ENCODE measurements at regions not wholly inside any gene's neighbourhood (a gene's known extent, or its start where the extent isn't known, plus 50 kb on each side); places are given as distances from the start of the nearest gene placed in this dataset.
A peak's percentile ranks its signal among the peaks of the same experiment; 100 is the strongest.

GRCh38 chr2:172229125-172229524, 126.4 kb upstream of the DLX2 start:
- DNase-seq: no peak
- Histone ChIP-seq H3K36me3 (ENCODE audit: control insufficient read depth in 1 of 2, insufficient read depth in 2 of 2, low read length in 2 of 2) (no peaks in the 10 kb centered on the region), H3K79me1 (ENCODE audit: low read length) (no peaks in the 10 kb centered on the region), H3K4me2 (ENCODE audit: low read length) (no peak overlapping the region), H2BK5ac (ENCODE audit: low read depth, low read length, poor library complexity) (no peak overlapping the region), H3K79me2 (ENCODE audit: control insufficient read depth, insufficient read depth, low read length, poor library complexity) (no peaks in the 10 kb centered on the region), H3K14ac (ENCODE audit: low read length) (no peak overlapping the region), H2AK5ac (ENCODE audit: low read length) (no peak overlapping the region), H3K23ac (ENCODE audit: low read length) (no peak overlapping the region), H3K9ac (ENCODE audit: low read length) (no peak overlapping the region), H2BK12ac (ENCODE audit: low read length) (no peak overlapping the region), H3K4ac (ENCODE audit: low read depth, low read length) (no peak overlapping the region), H3K27ac (ENCODE audit: low read depth, low read length) (no peak overlapping the region), H3K18ac (ENCODE audit: low read length) (no peak overlapping the region), H3K27me3 (ENCODE audit: insufficient read depth, low read length) (no peaks in the 10 kb centered on the region), H3K9me3 (ENCODE audit: insufficient read depth, low read depth, low read length) (no peaks in the 10 kb centered on the region), H2BK120ac (ENCODE audit: insufficient read depth, low read length, poor library complexity) (no peak overlapping the region), H4K8ac (ENCODE audit: low read depth, low read length) (no peak overlapping the region), H4K12ac (ENCODE audit: low read depth, low read length) (no peak overlapping the region), H2AFZ (ENCODE audit: insufficient read depth, low read length, poor library complexity) (no peak overlapping the region), H3K4me1 (ENCODE audit: control insufficient read depth in 1 of 2, insufficient read depth in 2 of 2, low read length in 2 of 2) (peaks cover 13 to 14% of the 10 kb centered on the region in 2 experiments), H3K4me3 (ENCODE audit: low read depth, low read length) (no peak overlapping the region), H4K91ac (ENCODE audit: low read depth, low read length) (no peak overlapping the region)
- WGBS (ENCODE audit: extremely low coverage, insufficient coverage, insufficient read length): no CpG with 5 or more reads among the region's 4 CpGs

DNA sequence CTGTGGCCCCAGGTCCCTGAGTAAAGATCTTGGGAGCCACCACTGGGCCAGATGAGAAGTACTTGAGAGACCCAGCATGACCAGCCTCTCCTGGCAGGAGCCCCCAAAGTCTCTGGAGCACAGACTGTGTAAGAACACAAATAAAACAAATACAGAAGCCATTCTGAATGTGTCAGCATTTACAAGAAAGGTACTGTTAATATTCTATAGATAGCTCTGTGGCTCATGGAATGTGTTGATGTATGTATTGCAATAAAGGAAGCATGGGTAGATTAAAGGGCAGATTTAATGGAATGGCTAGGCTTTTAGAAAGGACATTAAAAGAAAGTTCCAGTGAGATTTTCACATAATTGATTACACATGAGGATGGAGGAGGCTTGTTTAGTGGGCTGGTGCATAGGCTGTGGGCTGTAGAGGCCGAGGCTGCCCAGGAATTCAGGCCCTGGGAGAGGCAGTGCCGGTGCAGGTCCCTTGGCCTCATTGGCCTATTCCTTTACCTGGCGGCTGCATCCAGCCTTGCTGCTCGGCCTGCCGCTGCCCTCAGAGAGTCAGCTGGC, 127.7 kb upstream of the DLX2 start:
- no peak overlapping the region for H3K18ac ChIP-seq (ENCODE audit: low read length)
- H3K14ac ChIP-seq (ENCODE audit: low read length): peak overlapping the region; percentile 11
- H3K36me3 ChIP-seq (ENCODE audit: control insufficient read depth in 1 of 2, insufficient read depth in 2 of 2, low read length in 2 of 2): no peaks in the 10 kb centered on the region
- no peak overlapping the region for H2BK120ac ChIP-seq (ENCODE audit: insufficient read depth, low read length, poor library complexity)
- no peak overlapping the region for H3K4me3 ChIP-seq (ENCODE audit: low read depth, low read length)
- H3K4ac ChIP-seq (ENCODE audit: low read depth, low read length): no peak overlapping the region
- no peak overlapping the region for H2BK5ac ChIP-seq (ENCODE audit: low read depth, low read length, poor library complexity)
- H2AK5ac ChIP-seq (ENCODE audit: low read length): peak overlapping the region; percentile 47
- H3K4me1 ChIP-seq (ENCODE audit: control insufficient read depth in 1 of 2, insufficient read depth in 2 of 2, low read length in 2 of 2): peaks cover 16 to 23% of the 10 kb centered on the region in 2 experiments
- no peak overlapping the region for H4K12ac ChIP-seq (ENCODE audit: low read depth, low read length)
- no peak for DNase-seq
- H3K4me2 ChIP-seq (ENCODE audit: low read length): no peak overlapping the region
- no peak overlapping the region for H2BK12ac ChIP-seq (ENCODE audit: low read length)
- no peaks in the 10 kb centered on the region for H3K79me1 ChIP-seq (ENCODE audit: low read length)
- no peak overlapping the region for H4K8ac ChIP-seq (ENCODE audit: low read depth, low read length)
- H3K27ac ChIP-seq (ENCODE audit: low read depth, low read length): no peak overlapping the region
- no peak overlapping the region for H3K9ac ChIP-seq (ENCODE audit: low read length)
- H3K9me3 ChIP-seq (ENCODE audit: insufficient read depth, low read depth, low read length): peaks cover 4% of the 10 kb centered on the region
- no peak overlapping the region for H4K91ac ChIP-seq (ENCODE audit: low read depth, low read length)
- WGBS (ENCODE audit: extremely low coverage, insufficient coverage, insufficient read length): no CpG with 5 or more reads among the region's 5 CpGs
- H3K27me3 ChIP-seq (ENCODE audit: insufficient read depth, low read length): peaks cover 10% of the 10 kb centered on the region
- H2AFZ ChIP-seq (ENCODE audit: insufficient read depth, low read length, poor library complexity): no peak overlapping the region
- no peak overlapping the region for H3K23ac ChIP-seq (ENCODE audit: low read length)
- no peaks in the 10 kb centered on the region for H3K79me2 ChIP-seq (ENCODE audit: control insufficient read depth, insufficient read depth, low read length, poor library complexity)

DNA sequence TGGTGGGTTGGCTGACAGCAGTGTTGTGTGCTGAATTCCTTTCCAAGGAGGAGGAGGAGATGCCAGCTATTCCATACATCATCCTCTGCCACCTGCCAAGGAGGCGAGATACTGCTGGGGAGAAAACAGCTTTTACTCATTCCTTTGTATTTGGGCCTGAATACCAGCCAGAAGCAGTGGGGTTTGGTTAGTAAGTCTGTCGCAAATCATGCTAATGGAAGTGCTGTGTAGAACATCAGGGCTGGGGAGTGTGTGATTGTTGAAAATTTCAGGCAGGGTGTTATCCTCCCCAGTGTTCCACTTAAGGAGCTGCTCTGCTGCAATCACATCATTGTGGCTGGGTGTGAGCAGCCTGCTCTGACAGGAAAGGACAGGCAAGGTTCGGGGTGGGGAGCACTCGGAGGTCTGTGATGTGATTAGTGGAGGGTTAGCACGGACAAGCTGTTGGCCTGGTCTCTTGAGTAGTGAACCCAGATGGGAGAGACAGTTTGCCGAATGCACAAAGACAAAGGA, 128.2 kb upstream of the DLX2 start:
- Histone ChIP-seq H3K27ac (ENCODE audit: low read depth, low read length) (no peak overlapping the region), H2BK120ac (ENCODE audit: insufficient read depth, low read length, poor library complexity) (no peak overlapping the region)
- WGBS (ENCODE audit: extremely low coverage, insufficient coverage, insufficient read length): no CpG with 5 or more reads among the region's 6 CpGs

GRCh38 chr2:172231508-172231907, 128.8 kb upstream of the DLX2 start:
- H3K27ac ChIP-seq (ENCODE audit: low read depth, low read length): peak overlapping the region; percentile 7

More for the DNA sequence above, 128.2 kb upstream of the DLX2 start:
- Histone ChIP-seq H3K14ac (ENCODE audit: low read length) (peak overlapping the region; percentile 11), H2BK12ac (ENCODE audit: low read length) (no peak overlapping the region), H2AFZ (ENCODE audit: insufficient read depth, low read length, poor library complexity) (no peak overlapping the region), H3K9me3 (ENCODE audit: insufficient read depth, low read depth, low read length) (peaks cover 4% of the 10 kb centered on the region), H4K12ac (ENCODE audit: low read depth, low read length) (no peak overlapping the region), H3K4me2 (ENCODE audit: low read length) (no peak overlapping the region), H3K79me1 (ENCODE audit: low read length) (no peaks in the 10 kb centered on the region), H3K4ac (ENCODE audit: low read depth, low read length) (no peak overlapping the region), H2AK5ac (ENCODE audit: low read length) (peak overlapping the region; percentile 47), H2BK5ac (ENCODE audit: low read depth, low read length, poor library complexity) (no peak overlapping the region), H3K4me3 (ENCODE audit: low read depth, low read length) (no peak overlapping the region), H3K18ac (ENCODE audit: low read length) (no peak overlapping the region), H4K8ac (ENCODE audit: low read depth, low read length) (no peak overlapping the region), H3K4me1 (ENCODE audit: control insufficient read depth in 1 of 2, insufficient read depth in 2 of 2, low read length in 2 of 2) (peaks cover 16 to 24% of the 10 kb centered on the region in 2 experiments), H4K91ac (ENCODE audit: low read depth, low read length) (no peak overlapping the region), H3K9ac (ENCODE audit: low read length) (no peak overlapping the region), H3K79me2 (ENCODE audit: control insufficient read depth, insufficient read depth, low read length, poor library complexity) (no peaks in the 10 kb centered on the region), H3K23ac (ENCODE audit: low read length) (no peak overlapping the region), H3K36me3 (ENCODE audit: control insufficient read depth in 1 of 2, insufficient read depth in 2 of 2, low read length in 2 of 2) (no peaks in the 10 kb centered on the region), H3K27me3 (ENCODE audit: insufficient read depth, low read length) (peaks cover 12% of the 10 kb centered on the region)
- no peak for DNase-seq

More at GRCh38 chr2:172231508-172231907, 128.8 kb upstream of the DLX2 start:
- Histone ChIP-seq H3K4me2 (ENCODE audit: low read length) (no peak overlapping the region), H3K23ac (ENCODE audit: low read length) (no peak overlapping the region), H3K79me2 (ENCODE audit: control insufficient read depth, insufficient read depth, low read length, poor library complexity) (no peaks in the 10 kb centered on the region), H3K4me3 (ENCODE audit: low read depth, low read length) (no peak overlapping the region), H3K27me3 (ENCODE audit: insufficient read depth, low read length) (peaks cover 12% of the 10 kb centered on the region), H4K8ac (ENCODE audit: low read depth, low read length) (no peak overlapping the region), H3K4me1 (ENCODE audit: control insufficient read depth in 1 of 2, insufficient read depth in 2 of 2, low read length in 2 of 2) (peaks cover 16 to 24% of the 10 kb centered on the region in 2 experiments), H3K9me3 (ENCODE audit: insufficient read depth, low read depth, low read length) (peaks cover 4% of the 10 kb centered on the region), H4K12ac (ENCODE audit: low read depth, low read length) (no peak overlapping the region), H2BK5ac (ENCODE audit: low read depth, low read length, poor library complexity) (no peak overlapping the region), H3K9ac (ENCODE audit: low read length) (no peak overlapping the region), H3K18ac (ENCODE audit: low read length) (no peak overlapping the region), H4K91ac (ENCODE audit: low read depth, low read length) (peak overlapping the region; percentile 4), H2BK12ac (ENCODE audit: low read length) (no peak overlapping the region), H2BK120ac (ENCODE audit: insufficient read depth, low read length, poor library complexity) (no peak overlapping the region), H3K4ac (ENCODE audit: low read depth, low read length) (no peak overlapping the region), H3K14ac (ENCODE audit: low read length) (no peak overlapping the region), H2AFZ (ENCODE audit: insufficient read depth, low read length, poor library complexity) (no peak overlapping the region), H3K36me3 (ENCODE audit: control insufficient read depth in 1 of 2, insufficient read depth in 2 of 2, low read length in 2 of 2) (no peaks in the 10 kb centered on the region), H2AK5ac (ENCODE audit: low read length) (no peak overlapping the region), H3K79me1 (ENCODE audit: low read length) (no peaks in the 10 kb centered on the region)
- WGBS (ENCODE audit: extremely low coverage, insufficient coverage, insufficient read length): no CpG with 5 or more reads among the region's 3 CpGs
- peak in 1 of 2 donors; percentile 29 for DNase-seq
